Neural crest cell (in vitro differentiated cells): ENCODE measurements at regions not wholly inside any gene's neighbourhood (a gene's known extent, or its start where the extent isn't known, plus 50 kb on each side); places are given as distances from the start of the nearest gene placed in this dataset.

Experiments used
- DNase-seq: peaks from one replicate; pipeline ENCODE4 v3.0.0; 2021; ENCODE audit warnings: low read depth, mixed read lengths, low spot score
- H3K27ac Mint-ChIP-seq: one replicate; pipeline ENCODE4 v1.8.0; 2021; ENCODE audit warnings: mild to moderate bottlenecking, mixed read lengths; ENCODE audit not compliant: unreplicated experiment
- H3K27me3 Mint-ChIP-seq: 2 replicates; pipeline ENCODE4 v1.8.0; 2021; ENCODE audit warnings: low read depth, mild to moderate bottlenecking, mixed read lengths
- H3K36me3 Mint-ChIP-seq: 2 replicates; pipeline ENCODE4 v1.8.0; 2021; ENCODE audit warnings: low read depth, mild to moderate bottlenecking, mixed read lengths
- H3K4me1 Mint-ChIP-seq: 2 replicates; pipeline ENCODE4 v1.8.0; 2021; ENCODE audit warnings: mixed read lengths
- H3K4me3 Mint-ChIP-seq: one replicate; pipeline ENCODE4 v1.8.0; 2021; ENCODE audit warnings: mild to moderate bottlenecking, mixed read lengths
- H3K9me3 Mint-ChIP-seq: 2 replicates; pipeline ENCODE4 v1.8.0; 2021; ENCODE audit warnings: mixed read lengths
- CTCF ChIP-seq: fragments of 200-600 bp; sonication (generic); conservative IDR thresholded peaks from 2 replicates; pipeline ENCODE4 v1.5.0; 2021; ENCODE audit warnings: antibody characterized with exemption, mild to moderate bottlenecking

DNA sequence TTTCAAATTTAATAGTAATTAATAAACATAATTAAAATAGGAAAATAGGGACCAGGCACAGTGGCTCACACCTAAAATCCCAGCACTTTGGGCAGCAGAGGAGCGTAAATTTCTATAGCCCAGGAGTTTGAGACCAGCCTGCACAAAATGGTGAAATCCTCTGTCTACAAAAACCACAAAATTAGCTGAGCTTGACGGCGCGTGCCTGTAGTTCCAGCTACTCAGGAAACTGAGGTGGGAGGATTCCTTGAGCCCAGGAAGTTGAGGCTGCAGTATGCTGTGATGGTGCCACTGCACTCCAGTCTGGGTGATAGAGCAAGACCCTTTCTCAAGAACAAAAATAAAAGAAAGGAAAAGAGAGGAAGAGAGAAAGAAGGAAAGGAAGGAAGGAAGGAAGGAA is 1387.0 kb upstream of the ADGRB3 start:
- no peak for DNase-seq
- Mint-ChIP-seq H3K4me1 (no peaks in the 10 kb centered on the region), H3K9me3 (no peaks in the 10 kb centered on the region), H3K4me3 (no peak overlapping the region), H3K36me3 (no peaks in the 10 kb centered on the region), H3K27ac (no peak overlapping the region), H3K27me3 (no peaks in the 10 kb centered on the region)
- TF ChIP-seq CTCF, result no peak

DNA sequence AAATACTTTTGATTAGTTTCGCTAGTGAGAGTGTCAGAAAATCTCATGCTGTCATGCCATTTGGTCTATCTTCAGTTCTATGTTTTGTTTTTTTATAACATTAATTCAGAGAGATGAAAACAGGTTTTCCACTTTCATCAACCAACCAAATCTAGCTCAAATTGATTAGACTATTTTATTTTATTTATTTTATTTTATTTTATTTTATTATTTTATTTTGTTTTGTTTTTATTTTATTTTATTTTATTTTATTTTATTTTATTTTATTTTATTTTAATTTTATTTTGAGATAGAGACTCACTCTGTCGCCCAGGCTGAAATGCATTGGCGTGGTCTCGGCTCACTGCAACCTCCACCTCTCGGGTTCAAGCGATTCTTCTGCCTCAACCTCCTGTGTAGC is 1391.0 kb upstream of the ADGRB3 start:
- Mint-ChIP-seq H3K36me3 (no peaks in the 10 kb centered on the region), H3K9me3 (no peaks in the 10 kb centered on the region), H3K4me1 (no peaks in the 10 kb centered on the region), H3K27ac (no peak overlapping the region), H3K4me3 (no peak overlapping the region), H3K27me3 (no peaks in the 10 kb centered on the region)
- TF ChIP-seq CTCF, result no peak
- DNase-seq, result no peak

DNA sequence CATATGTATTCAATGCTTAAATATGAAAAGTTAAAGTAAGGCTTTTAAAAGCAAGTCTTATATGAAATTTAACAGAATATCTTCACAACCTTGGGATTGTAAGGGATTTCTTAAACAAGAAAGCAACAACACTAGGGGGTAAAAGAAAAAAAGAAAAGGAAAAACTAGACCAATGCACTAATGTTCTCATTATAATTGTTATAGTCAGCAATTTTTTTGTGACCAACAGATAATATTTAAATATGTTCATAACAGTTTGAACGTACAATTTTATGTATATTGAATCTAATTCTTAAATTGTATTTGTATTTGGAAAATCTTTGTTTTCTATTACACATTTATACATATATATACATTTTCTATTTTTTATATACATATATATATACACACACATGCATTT is 1397.8 kb upstream of the ADGRB3 start:
- no peaks in the 10 kb centered on the region for H3K4me1 Mint-ChIP-seq
- H3K27me3 Mint-ChIP-seq, result no peaks in the 10 kb centered on the region
- TF ChIP-seq CTCF, result no peak
- no peaks in the 10 kb centered on the region for H3K9me3 Mint-ChIP-seq
- H3K27ac Mint-ChIP-seq, result no peak overlapping the region
- DNase-seq, result no peak
- no peaks in the 10 kb centered on the region for H3K36me3 Mint-ChIP-seq
- no peak overlapping the region for H3K4me3 Mint-ChIP-seq

DNA sequence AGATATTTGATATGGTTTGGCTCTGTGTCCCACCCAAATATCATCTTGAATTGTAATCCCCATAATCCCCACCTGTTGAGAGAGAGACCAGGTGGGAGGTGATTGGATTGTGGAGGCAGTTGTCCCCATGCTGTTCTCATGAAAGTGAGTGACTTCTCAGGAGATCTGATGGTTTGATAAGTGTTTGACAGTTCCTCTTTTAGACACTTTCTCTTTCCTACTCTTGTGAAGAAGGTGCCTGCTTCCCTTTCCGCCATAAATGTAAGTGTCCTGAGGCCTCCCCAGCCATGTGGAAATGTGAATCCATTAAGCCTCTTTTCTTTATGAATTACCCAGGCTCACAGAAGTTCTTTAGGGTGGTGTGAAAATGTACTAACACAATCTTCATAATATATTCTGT is 1404.0 kb upstream of the ADGRB3 start:
- Mint-ChIP-seq H3K27me3 (no peaks in the 10 kb centered on the region), H3K4me1 (no peaks in the 10 kb centered on the region), H3K36me3 (no peaks in the 10 kb centered on the region), H3K9me3 (no peaks in the 10 kb centered on the region), H3K4me3 (no peak overlapping the region), H3K27ac (no peak overlapping the region)
- no peak for DNase-seq
- TF ChIP-seq CTCF, result no peak

- no peak for DNase-seq
- no peak overlapping the region for H3K27ac Mint-ChIP-seq
- no peaks in the 10 kb centered on the region for H3K4me1 Mint-ChIP-seq
- H3K36me3 Mint-ChIP-seq, result no peaks in the 10 kb centered on the region
- H3K9me3 Mint-ChIP-seq, result peaks cover 4% of the 10 kb centered on the region
- TF ChIP-seq CTCF, result no peak
- no peaks in the 10 kb centered on the region for H3K27me3 Mint-ChIP-seq
- no peak overlapping the region for H3K4me3 Mint-ChIP-seq
Measured at GRCh38 chr6:67224989-67225388, 1410.1 kb upstream of the ADGRB3 start.

GRCh38 chr6:67221226-67221625 is 1413.9 kb upstream of the ADGRB3 start:
- no peak for TF ChIP-seq CTCF
- no peak overlapping the region for H3K27ac Mint-ChIP-seq
- peaks cover 4% of the 10 kb centered on the region for H3K9me3 Mint-ChIP-seq
- H3K27me3 Mint-ChIP-seq, result no peaks in the 10 kb centered on the region
- H3K4me1 Mint-ChIP-seq, result no peaks in the 10 kb centered on the region
- no peaks in the 10 kb centered on the region for H3K36me3 Mint-ChIP-seq
- DNase-seq, result no peak
- no peak overlapping the region for H3K4me3 Mint-ChIP-seq
